Testis (tissue), 2 donors: ENCODE measurements at regions not wholly inside any gene's neighbourhood (a gene's known extent, or its start where the extent isn't known, plus 50 kb on each side); places are given as distances from the start of the nearest gene placed in this dataset.

Experiments used
- DNase-seq: peaks from one replicate; pipeline ENCODE4 v3.0.0-alpha.2; 2019
- H3K27ac ChIP-seq, 2 donors: fragments of 200-600 bp; sonication (generic); one replicate each; pipeline ENCODE4 v1.5.1; 2019
- H3K27me3 ChIP-seq: fragments of 200-600 bp; sonication (generic); one replicate; pipeline ENCODE4 v1.5.1; 2019
- H3K36me3 ChIP-seq: fragments of 200-600 bp; sonication (generic); one replicate; pipeline ENCODE4 v1.5.1; 2017; ENCODE audit warnings: low read depth; ENCODE audit errors: missing control alignments
- H3K4me1 ChIP-seq: fragments of 200-600 bp; sonication (generic); one replicate; pipeline ENCODE4 v1.5.1; 2019
- H3K4me3 ChIP-seq, 2 donors: fragments of 200-600 bp; sonication (generic); one replicate each; pipeline ENCODE4 v1.5.1; 2017 to 2019
- H3K9me3 ChIP-seq: fragments of 200-600 bp; sonication (generic); one replicate; pipeline ENCODE4 v1.5.1; 2017
- CTCF ChIP-seq, 3 experiments: fragments of 450-650 bp in 2 of 3; fragments of 200-600 bp in 1 of 3; sonication (generic) in 1 of 3; IDR thresholded peaks; one replicate each; pipeline ENCODE4 v1.5.1; 2016 to 2019; ENCODE audit warnings: antibody characterized with exemption in 3 of 3, mild to moderate bottlenecking in 2 of 3, moderate library complexity in 1 of 3
- POLR2A ChIP-seq: fragments of 450-650 bp; IDR thresholded peaks from one replicate; pipeline ENCODE4 v1.6.1; 2017; ENCODE audit warnings: antibody characterized with exemption, mild to moderate bottlenecking, moderate library complexity
- WGBS, 2 donors: methylation state at CpG; one replicate each; pipeline ENCODE4 v1.1.5; 2018; 5-methylcytosine and 5-hydroxymethylcytosine counted together
- intact Hi-C: fragments of 100-400 bp; cut with DNase I; formaldehyde crosslinking; loops from one replicate; pipeline ENCODE4 v1.15.1; 2023; ENCODE audit warnings: low total_unique reads

GRCh38 chr21:33174756-33175155 lies 55.0 kb upstream of the IFNAR2 start:
- WGBS, 2 donors, result 77 to 78% methylated on average over 4 of the region's 4 CpGs
- DNase-seq, result no peak
- Histone ChIP-seq H3K27ac (no peak overlapping the region), H3K36me3 (no peaks in the 10 kb centered on the region), H3K9me3 (no peaks in the 10 kb centered on the region), H3K4me1 (no peaks in the 10 kb centered on the region), H3K27me3 (no peaks in the 10 kb centered on the region), H3K4me3 (no peak overlapping the region)
- intact Hi-C loops, result no loop called here
- no peak for TF ChIP-seq POLR2A
- no peak for TF ChIP-seq CTCF (IDR thresholded peaks at IDR 0.05)
